HEK293T (cell line): ENCODE measurements at regions not wholly inside any gene's neighbourhood (a gene's known extent, or its start where the extent isn't known, plus 50 kb on each side); places are given as distances from the start of the nearest gene placed in this dataset.

Source experiments
- CTCF ChIA-PET: fragments of 350-600 bp; formaldehyde crosslinking; extraction: SDS; loops from one replicate; lab custom pipeline; 2021; ENCODE audit warnings: antibody characterized with exemption, inconsistent platforms; lab: Yijun Ruan, JAX
- POLR2A ChIA-PET: fragments of 350-600 bp; formaldehyde crosslinking; extraction: SDS; loops from one replicate; lab custom pipeline; 2020; ENCODE audit warnings: antibody characterized with exemption, inconsistent platforms; lab: Yijun Ruan, JAX
- DNase-seq: peaks from one replicate; pipeline ENCODE4 v3.0.0; 2012; ENCODE audit warnings: mixed read lengths; ENCODE audit errors: extremely low spot score
- ARNT ChIP-seq: fragments of 450-650 bp; IDR thresholded peaks from 2 replicates; pipeline ENCODE4 v1.6.1; 2017; ENCODE audit warnings: mild to moderate bottlenecking
- BHLHE40 ChIP-seq: fragments of 450-650 bp; IDR thresholded peaks from 2 replicates; pipeline ENCODE4 v1.6.1; 2016; ENCODE audit warnings: mild to moderate bottlenecking, moderate library complexity, borderline replicate concordance
- CTBP1 ChIP-seq: fragments of 450-650 bp; IDR thresholded peaks from 2 replicates; pipeline ENCODE4 v1.6.1; 2016; ENCODE audit warnings: borderline replicate concordance
- ELF4 ChIP-seq: fragments of 450-650 bp; IDR thresholded peaks from 2 replicates; pipeline ENCODE4 v1.6.1; 2017; ENCODE audit warnings: antibody characterized with exemption
- FOXA1 ChIP-seq: fragments of 450-650 bp; IDR thresholded peaks from 2 replicates; pipeline ENCODE4 v1.6.1; 2016; ENCODE audit warnings: mild to moderate bottlenecking
- FOXK2 ChIP-seq: fragments of 450-650 bp; IDR thresholded peaks from 2 replicates; pipeline ENCODE4 v1.6.1; 2016; ENCODE audit warnings: mild to moderate bottlenecking
- FOXM1 ChIP-seq: fragments of 450-650 bp; IDR thresholded peaks from 2 replicates; pipeline ENCODE4 v1.6.1; 2017; ENCODE audit warnings: mild to moderate bottlenecking, borderline replicate concordance
- HDGF ChIP-seq: fragments of 450-650 bp; IDR thresholded peaks from 2 replicates; pipeline ENCODE4 v1.6.1; 2017; ENCODE audit warnings: antibody characterized with exemption, borderline replicate concordance
- L3MBTL2 ChIP-seq: fragments of 450-650 bp; conservative IDR thresholded peaks from 2 replicates; pipeline ENCODE4 v1.6.1; 2016; ENCODE audit warnings: mild to moderate bottlenecking
- LEF1 ChIP-seq: fragments of 450-650 bp; IDR thresholded peaks from 2 replicates; pipeline ENCODE4 v1.6.1; 2017; ENCODE audit warnings: mild to moderate bottlenecking, borderline replicate concordance
- NFRKB ChIP-seq: fragments of 450-650 bp; IDR thresholded peaks from 2 replicates; pipeline ENCODE4 v1.6.1; 2016; ENCODE audit warnings: mild to moderate bottlenecking, moderate library complexity
- PKNOX1 ChIP-seq: fragments of 450-650 bp; IDR thresholded peaks from 2 replicates; pipeline ENCODE4 v1.6.1; 2016
- SP1 ChIP-seq: fragments of 450-650 bp; IDR thresholded peaks from 2 replicates; pipeline ENCODE4 v1.6.1; 2017
- SUZ12 ChIP-seq: fragments of 450-650 bp; IDR thresholded peaks from 2 replicates; pipeline ENCODE4 v1.6.1; 2016; ENCODE audit warnings: mild to moderate bottlenecking
- TARDBP ChIP-seq: fragments of 450-650 bp; IDR thresholded peaks from 2 replicates; pipeline ENCODE4 v1.6.1; 2016
- ZNF384 ChIP-seq: fragments of 450-650 bp; IDR thresholded peaks from 2 replicates; pipeline ENCODE4 v1.6.1; 2016

- no peak for DNase-seq
- POLR2A ChIA-PET: no interaction called here
- TF ChIP-seq NFRKB (no peak), L3MBTL2 (no peak), ELF4 (no peak), ARNT (no peak), LEF1 (no peak), SUZ12 (no peak), BHLHE40 (no peak), FOXK2 (no peak), FOXA1 (no peak), HDGF (no peak), ZNF384 (no peak), SP1 (no peak), TARDBP (no peak), CTBP1 (no peak), PKNOX1 (no peak), FOXM1 (no peak)
- CTCF ChIA-PET: no interaction called here
Measured at GRCh38 chr10:124263726-124264125, 155.0 kb downstream of the OAT start.

- CTCF ChIA-PET: interaction anchor here (0.5 kb wide), 1 partner anchor 12 kb away, joined by 3 read pairs; no protein-coding TSS in a partner anchor
- POLR2A ChIA-PET: no interaction called here
- TF ChIP-seq TARDBP (no peak), FOXK2 (no peak), L3MBTL2 (no peak), LEF1 (no peak), PKNOX1 (no peak), CTBP1 (no peak), ARNT (no peak), SP1 (no peak), FOXM1 (no peak), HDGF (no peak), ZNF384 (no peak), ELF4 (no peak), FOXA1 (no peak), NFRKB (no peak)
- no peak for DNase-seq
Measured at GRCh38 chr10:124262971-124263370, 155.8 kb downstream of the OAT start.

GRCh38 chr10:124262234-124262865, 156.4 kb downstream of the OAT start:
- TF ChIP-seq ELF4 (no peak), L3MBTL2 (no peak), FOXM1 (no peak), NFRKB (no peak), FOXK2 (no peak), CTBP1 (no peak), HDGF (no peak), SP1 (no peak), PKNOX1 (no peak), BHLHE40 (no peak)
- ChIA-PET POLR2A (no interaction called here), CTCF (interaction anchor here (0.5 kb wide), 1 partner anchor 11 kb away, joined by 3 read pairs; no protein-coding TSS in a partner anchor)
- DNase-seq: no peak

- DNase-seq: no peak
- ChIA-PET POLR2A (interaction anchor here (1.2 kb wide), 1 partner anchor 264 kb away, joined by 4 read pairs; no protein-coding TSS in a partner anchor), CTCF (interaction anchor here (0.9 kb wide), 2 partner anchors 131 to 157 kb away, joined by 3 to 8 read pairs; no protein-coding TSS in a partner anchor)
- no peak for TF ChIP-seq ARNT
- no peak for TF ChIP-seq FOXK2
- TF ChIP-seq FOXM1: no peak
- TF ChIP-seq BHLHE40: no peak
Measured at GRCh38 chr10:124259139-124259825, 159.4 kb downstream of the OAT start.

GRCh38 chr10:124257781-124258180, 160.9 kb downstream of the OAT start:
- TF ChIP-seq SUZ12: no peak
- TF ChIP-seq NFRKB: no peak
- no peak for TF ChIP-seq TARDBP
- TF ChIP-seq BHLHE40: no peak
- no peak for TF ChIP-seq ARNT
- DNase-seq: no peak
- CTCF ChIA-PET: interaction anchor here (0.6 kb wide), 1 partner anchor 284 kb away, joined by 3 read pairs; no protein-coding TSS in a partner anchor
- POLR2A ChIA-PET: no interaction called here

- CTCF ChIA-PET: no interaction called here
- no peak for DNase-seq
- TF ChIP-seq PKNOX1 (no peak), HDGF (no peak), FOXA1 (no peak), ZNF384 (no peak), FOXK2 (no peak), SP1 (no peak), ELF4 (no peak), LEF1 (no peak), ARNT (no peak), SUZ12 (no peak), TARDBP (no peak), CTBP1 (no peak), L3MBTL2 (no peak), NFRKB (no peak), BHLHE40 (no peak), FOXM1 (no peak)
- POLR2A ChIA-PET: no interaction called here
Measured at GRCh38 chr10:124256151-124256550, 162.6 kb downstream of the OAT start.
